ENCODE measurements at regions not wholly inside any gene's neighbourhood (a gene's known extent, or its start where the extent isn't known, plus 50 kb on each side); places are given as distances from the start of the nearest gene placed in this dataset.

GRCh38 chr5:109469896-109470662, 60.3 kb upstream of the PJA2 start:
- TF ChIP-seq POLR2AphosphoS5 (IDR thresholded peaks at IDR 0.05; ENCODE audit: low read depth, low read length): no peak
- TF ChIP-seq POLR2A (IDR thresholded peaks at IDR 0.05; ENCODE audit: low read depth, low read length): no peak
- TF ChIP-seq TAF1 (IDR thresholded peaks at IDR 0.05; ENCODE audit: low read depth, low read length): no peak
- TF ChIP-seq PAX5 (IDR thresholded peaks at IDR 0.05; ENCODE audit: insufficient read depth, low read length, severe bottlenecking): no peak
- no peak for TF ChIP-seq POU2F2 (IDR thresholded peaks at IDR 0.05; ENCODE audit: low read depth, low read length)
